ENCODE measurements at regions not wholly inside any gene's neighbourhood (a gene's known extent, or its start where the extent isn't known, plus 50 kb on each side); places are given as distances from the start of the nearest gene placed in this dataset.

DNA sequence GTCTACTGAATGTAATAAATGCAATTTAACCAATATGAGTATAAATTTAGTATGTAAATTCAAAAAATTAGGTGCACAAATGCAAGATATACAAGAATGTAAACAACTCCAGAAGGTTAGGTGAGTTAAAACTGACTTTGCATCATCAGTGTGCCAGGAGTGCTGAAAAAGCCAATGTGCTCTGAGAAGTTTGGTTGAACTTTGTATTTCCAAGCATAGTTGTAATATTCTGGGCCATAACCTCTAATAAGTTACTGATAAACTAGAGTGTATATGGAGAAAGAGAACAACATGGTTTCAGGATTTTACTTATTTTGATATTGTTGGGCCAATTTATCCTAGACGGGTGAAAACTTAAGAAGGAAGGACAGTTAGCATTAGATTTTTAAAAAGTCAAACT is 876.9 kb upstream of the GHITM start:
- CTCF ChIA-PET: no interaction called here
- intact Hi-C loops (cut with micrococcal nuclease): no loop called here
- BruUV-seq (replicated peaks): no TSS peak
- Histone ChIP-seq H3K36me3 (ENCODE audit: control insufficient read depth in 1 of 2, insufficient read depth in 2 of 2, low read length in 2 of 2) (no peaks in the 10 kb centered on the region), H2AFZ (ENCODE audit: low read depth, low read length, poor library complexity, severe bottlenecking) (no peak overlapping the region), H3K9ac (ENCODE audit: low read length) (no peak overlapping the region), H4K20me1 (ENCODE audit: insufficient read depth) (no peaks in the 10 kb centered on the region), H3K4me2 (ENCODE audit: low read length) (no peak overlapping the region), H3K79me2 (ENCODE audit: insufficient read depth, low read length) (no peaks in the 10 kb centered on the region), H3K9me3 (ENCODE audit: control insufficient read depth in 1 of 2, insufficient read depth in 1 of 2, low read depth in 1 of 2, low read length in 2 of 2) (peaks cover 4 to 8% of the 10 kb centered on the region in 2 experiments; a peak in 2 of 4 replicates), H3K4me3 (replicated peaks in 1 of 2; ENCODE audit: low read depth in 1 of 2, low read length in 2 of 2) (no peak overlapping the region), H3K27me3 (ENCODE audit: insufficient read depth, low read length) (no peaks in the 10 kb centered on the region), H3K4me1 (ENCODE audit: control insufficient read depth in 1 of 2, insufficient read depth in 2 of 2, low read length in 2 of 2) (no peaks in the 10 kb centered on the region), H3K9me2 (ENCODE audit: insufficient read depth) (no peaks in the 10 kb centered on the region), H3K27ac (ENCODE audit: low read depth, low read length) (no peak overlapping the region)
- POLR2A ChIA-PET: no interaction called here
- no peak for DNase-seq (ENCODE audit: low read depth, low spot score)
- RAD21 ChIA-PET (ENCODE audit: low non-redundant PET in 1 of 2, low total read pairs in 2 of 2, uncharacterized antibody in 2 of 2, unreplicated experiment in 2 of 2): no interaction called here
- TF ChIP-seq EGR1 (IDR thresholded peaks at IDR 0.05; ENCODE audit: low read depth) (no peak), CEBPB (IDR thresholded peaks at IDR 0.05; ENCODE audit: low read depth) (no peak), ZFX (IDR thresholded peaks at IDR 0.05) (no peak), SIN3A (IDR thresholded peaks at IDR 0.05; ENCODE audit: low read depth) (no peak), YY1 (IDR thresholded peaks at IDR 0.05; ENCODE audit: extremely low read depth, insufficient replicate concordance, low read depth, low read length) (no peak)
- ATAC-seq: no peak

DNA sequence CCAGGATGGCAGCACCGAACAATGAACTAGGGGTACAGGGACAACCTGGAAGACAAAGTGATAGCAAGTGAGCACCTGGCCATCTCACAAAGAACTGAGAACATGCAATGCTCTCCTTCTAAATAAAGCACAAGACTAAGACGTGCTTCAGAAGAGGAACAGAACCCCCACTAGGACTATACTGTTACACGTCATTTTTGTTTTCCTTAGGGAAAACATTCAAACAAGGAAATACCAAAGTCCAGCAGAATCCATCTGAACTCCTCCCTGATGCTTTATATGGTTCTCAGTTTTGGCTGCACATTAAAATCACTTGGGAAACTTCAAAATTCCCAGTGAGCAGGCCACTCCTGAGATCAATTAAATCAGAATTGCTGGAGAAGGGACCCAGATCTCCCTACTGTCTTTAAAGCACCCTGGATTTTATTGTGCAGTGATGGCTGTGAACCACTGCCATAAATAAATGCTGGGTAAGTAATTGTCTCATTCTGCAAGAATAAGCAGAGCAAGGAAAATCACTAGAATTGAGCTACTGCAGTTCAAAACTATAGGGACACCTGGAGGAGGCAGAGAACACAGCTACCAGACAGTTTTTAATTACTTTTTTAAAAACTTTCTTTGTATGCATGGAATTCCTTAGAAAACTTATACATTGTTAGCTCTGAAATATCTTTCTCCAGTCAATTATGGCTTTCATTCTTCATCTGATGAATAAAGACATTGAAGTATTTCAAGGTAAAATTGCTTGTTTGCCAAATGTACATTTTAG is 866.5 kb upstream of the GHITM start:
- no peak overlapping the region for H2AFZ ChIP-seq (ENCODE audit: low read depth, low read length, poor library complexity, severe bottlenecking)
- no peak for ATAC-seq
- H3K27ac ChIP-seq (ENCODE audit: low read depth, low read length): no peak overlapping the region
- H3K36me3 ChIP-seq (ENCODE audit: control insufficient read depth in 1 of 2, insufficient read depth in 2 of 2, low read length in 2 of 2): no peaks in the 10 kb centered on the region
- no TSS peak for BruUV-seq (replicated peaks)
- ChIA-PET POLR2A (no interaction called here), CTCF (no interaction called here), RAD21 (ENCODE audit: low non-redundant PET in 1 of 2, low total read pairs in 2 of 2, uncharacterized antibody in 2 of 2, unreplicated experiment in 2 of 2) (no interaction called here)
- no peaks in the 10 kb centered on the region for H4K20me1 ChIP-seq (ENCODE audit: insufficient read depth)
- H3K9me3 ChIP-seq (ENCODE audit: control insufficient read depth in 1 of 2, insufficient read depth in 1 of 2, low read depth in 1 of 2, low read length in 2 of 2): peaks cover 5 to 15% of the 10 kb centered on the region in 2 experiments; a peak in 2 of 4 replicates
- intact Hi-C loops (cut with micrococcal nuclease): no loop called here
- H3K4me1 ChIP-seq (ENCODE audit: control insufficient read depth in 1 of 2, insufficient read depth in 2 of 2, low read length in 2 of 2): no peaks in the 10 kb centered on the region
- H3K4me3 ChIP-seq (replicated peaks in 1 of 2; ENCODE audit: low read depth in 1 of 2, low read length in 2 of 2): no peak overlapping the region
- no peaks in the 10 kb centered on the region for H3K9me2 ChIP-seq (ENCODE audit: insufficient read depth)
- H3K27me3 ChIP-seq (ENCODE audit: insufficient read depth, low read length): no peaks in the 10 kb centered on the region
- no peak for DNase-seq (ENCODE audit: low read depth, low spot score)
- H3K4me2 ChIP-seq (ENCODE audit: low read length): no peak overlapping the region
- H3K9ac ChIP-seq (ENCODE audit: low read length): no peak overlapping the region
- no peak for TF ChIP-seq SIN3A (IDR thresholded peaks at IDR 0.05; ENCODE audit: low read depth)
- H3K79me2 ChIP-seq (ENCODE audit: insufficient read depth, low read length): no peaks in the 10 kb centered on the region

All from HCT116 (cell line).